ENCODE measurements at regions not wholly inside any gene's neighbourhood (a gene's known extent, or its start where the extent isn't known, plus 50 kb on each side); places are given as distances from the start of the nearest gene placed in this dataset.

- CTCF ChIA-PET: no interaction called here
- Histone ChIP-seq H3K9me3 (ENCODE audit: control extremely low read depth in 1 of 3, control insufficient read depth in 2 of 3, insufficient read depth in 1 of 3, low read length in 2 of 3) (no peaks in the 10 kb centered on the region), H3K27ac (ENCODE audit: low read length in 2 of 2) (no peak overlapping the region), H3K9ac (ENCODE audit: low read length) (no peak overlapping the region), H4K20me1 (ENCODE audit: control insufficient read depth, insufficient read depth, low read length, poor library complexity, severe bottlenecking) (no peaks in the 10 kb centered on the region), H3K4me3 (ENCODE audit: control extremely low read depth in 1 of 5, extremely low read depth in 1 of 5, insufficient read depth in 1 of 5, low read depth in 2 of 5, low read length in 4 of 5) (no peak overlapping the region), H3K79me2 (ENCODE audit: control insufficient read depth, insufficient read depth, low read length) (no peaks in the 10 kb centered on the region), H3K36me3 (replicated peaks in 1 of 2; ENCODE audit: control extremely low read depth in 1 of 2, control insufficient read depth in 1 of 2, extremely low read depth in 1 of 2, insufficient read depth in 2 of 2, low read length in 1 of 2) (no peaks in the 10 kb centered on the region), H3K4me2 (replicated peaks; ENCODE audit: low read depth, low read length, poor library complexity, severe bottlenecking) (no peak overlapping the region), H2AFZ (ENCODE audit: insufficient read depth, low read depth, low read length, poor library complexity, severe bottlenecking) (no peak overlapping the region), H3K27me3 (replicated peaks in 1 of 4; ENCODE audit: control extremely low read depth in 1 of 4, control insufficient read depth in 3 of 4, insufficient read depth in 4 of 4, low read length in 3 of 4) (peaks cover 0 to 3% (median 0%) of the 10 kb centered on the region in 4 experiments), H3K4me1 (ENCODE audit: control insufficient read depth in 2 of 2, insufficient read depth in 2 of 2, low read length in 2 of 2) (no peaks in the 10 kb centered on the region)
- DNase-seq (no peak), ATAC-seq (ENCODE audit: low read depth) (no peak)
- no peaks in the 10 kb centered on the region for H3K4me1 Mint-ChIP-seq
- TF ChIP-seq EZH2 (IDR thresholded peaks at IDR 0.05; ENCODE audit: borderline replicate concordance, insufficient read depth, low read depth, low read length, poor library complexity, severe bottlenecking): no peak
- TF ChIP-seq, protein P1, sequence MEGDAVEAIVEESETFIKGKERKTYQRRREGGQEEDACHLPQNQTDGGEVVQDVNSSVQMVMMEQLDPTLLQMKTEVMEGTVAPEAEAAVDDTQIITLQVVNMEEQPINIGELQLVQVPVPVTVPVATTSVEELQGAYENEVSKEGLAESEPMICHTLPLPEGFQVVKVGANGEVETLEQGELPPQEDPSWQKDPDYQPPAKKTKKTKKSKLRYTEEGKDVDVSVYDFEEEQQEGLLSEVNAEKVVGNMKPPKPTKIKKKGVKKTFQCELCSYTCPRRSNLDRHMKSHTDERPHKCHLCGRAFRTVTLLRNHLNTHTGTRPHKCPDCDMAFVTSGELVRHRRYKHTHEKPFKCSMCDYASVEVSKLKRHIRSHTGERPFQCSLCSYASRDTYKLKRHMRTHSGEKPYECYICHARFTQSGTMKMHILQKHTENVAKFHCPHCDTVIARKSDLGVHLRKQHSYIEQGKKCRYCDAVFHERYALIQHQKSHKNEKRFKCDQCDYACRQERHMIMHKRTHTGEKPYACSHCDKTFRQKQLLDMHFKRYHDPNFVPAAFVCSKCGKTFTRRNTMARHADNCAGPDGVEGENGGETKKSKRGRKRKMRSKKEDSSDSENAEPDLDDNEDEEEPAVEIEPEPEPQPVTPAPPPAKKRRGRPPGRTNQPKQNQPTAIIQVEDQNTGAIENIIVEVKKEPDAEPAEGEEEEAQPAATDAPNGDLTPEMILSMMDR (IDR thresholded peaks at IDR 0.05): no peak
- no peak overlapping the region for H3K27ac Mint-ChIP-seq
- H3K4me3 Mint-ChIP-seq: no peak overlapping the region
- 100% methylated on average over 2 of the region's 2 CpGs for WGBS (ENCODE audit: insufficient coverage)
- no peaks in the 10 kb centered on the region for H3K27me3 Mint-ChIP-seq
- intact Hi-C loops (cut with micrococcal nuclease): no loop called here
- H3K9me3 Mint-ChIP-seq (ENCODE audit: insufficient read depth): no peaks in the 10 kb centered on the region
- POLR2A ChIA-PET: no interaction called here
Measured at GRCh38 chr1:201634261-201634660, 95.3 kb downstream of the NAV1 start.

- CTCF ChIA-PET: no interaction called here
- Histone ChIP-seq H3K27me3 (replicated peaks in 1 of 4; ENCODE audit: control extremely low read depth in 1 of 4, control insufficient read depth in 3 of 4, insufficient read depth in 4 of 4, low read length in 3 of 4) (peaks cover 0 to 3% (median 0%) of the 10 kb centered on the region in 4 experiments), H3K4me1 (ENCODE audit: control insufficient read depth in 2 of 2, insufficient read depth in 2 of 2, low read length in 2 of 2) (no peaks in the 10 kb centered on the region), H3K4me3 (ENCODE audit: control extremely low read depth in 1 of 5, extremely low read depth in 1 of 5, insufficient read depth in 1 of 5, low read depth in 2 of 5, low read length in 4 of 5) (no peak overlapping the region), H3K27ac (ENCODE audit: low read length in 2 of 2) (no peak overlapping the region), H3K9ac (ENCODE audit: low read length) (no peak overlapping the region), H3K4me2 (replicated peaks; ENCODE audit: low read depth, low read length, poor library complexity, severe bottlenecking) (no peak overlapping the region), H2AFZ (ENCODE audit: insufficient read depth, low read depth, low read length, poor library complexity, severe bottlenecking) (no peak overlapping the region), H3K79me2 (ENCODE audit: control insufficient read depth, insufficient read depth, low read length) (no peaks in the 10 kb centered on the region), H4K20me1 (ENCODE audit: control insufficient read depth, insufficient read depth, low read length, poor library complexity, severe bottlenecking) (no peaks in the 10 kb centered on the region), H3K9me3 (ENCODE audit: control extremely low read depth in 1 of 3, control insufficient read depth in 2 of 3, insufficient read depth in 1 of 3, low read length in 2 of 3) (no peaks in the 10 kb centered on the region), H3K36me3 (replicated peaks in 1 of 2; ENCODE audit: control extremely low read depth in 1 of 2, control insufficient read depth in 1 of 2, extremely low read depth in 1 of 2, insufficient read depth in 2 of 2, low read length in 1 of 2) (no peaks in the 10 kb centered on the region)
- no peaks in the 10 kb centered on the region for H3K4me1 Mint-ChIP-seq
- no peaks in the 10 kb centered on the region for H3K9me3 Mint-ChIP-seq (ENCODE audit: insufficient read depth)
- H3K27ac Mint-ChIP-seq: no peak overlapping the region
- WGBS (ENCODE audit: insufficient coverage): no CpG with 5 or more reads among the region's 2 CpGs
- DNase-seq (no peak), ATAC-seq (ENCODE audit: low read depth) (no peak)
- intact Hi-C loops (cut with micrococcal nuclease): no loop called here
- no peak for TF ChIP-seq EZH2 (IDR thresholded peaks at IDR 0.05; ENCODE audit: borderline replicate concordance, insufficient read depth, low read depth, low read length, poor library complexity, severe bottlenecking)
- TF ChIP-seq, protein P1 (IDR thresholded peaks at IDR 0.05): no peak
- POLR2A ChIA-PET: interaction anchor here (0.6 kb wide), 1 partner anchor 1542 kb away, joined by 3 read pairs; no protein-coding TSS in a partner anchor
- H3K4me3 Mint-ChIP-seq: no peak overlapping the region
- H3K27me3 Mint-ChIP-seq: peaks cover 5% of the 10 kb centered on the region
Measured at GRCh38 chr1:201636097-201636496, 97.2 kb downstream of the NAV1 start.

All from B cell (primary cell).